ENCODE measurements at regions not wholly inside any gene's neighbourhood (a gene's known extent, or its start where the extent isn't known, plus 50 kb on each side); places are given as distances from the start of the nearest gene placed in this dataset.
"Not testable (repeated sequence)": the region's sequence is repeated elsewhere in the genome, so short reads cannot be mapped to it uniquely, and the experiment has no call there.

- H3K9me3 ChIP-seq (ENCODE audit: low read depth, low read length, poor library complexity, severe bottlenecking); H3K27me3 ChIP-seq (replicated peaks; ENCODE audit: insufficient read depth, low read depth, low read length, poor library complexity); H3K27ac ChIP-seq (ENCODE audit: low read depth, low read length, poor library complexity, severe bottlenecking); CTCF ChIA-PET; BruUV-seq (replicated peaks); H3K4me1 ChIP-seq (ENCODE audit: insufficient read depth, low read length, poor library complexity, severe bottlenecking); H3K36me3 ChIP-seq (ENCODE audit: insufficient read depth, low read length, poor library complexity, severe bottlenecking); DNase-seq (ENCODE audit: low spot score); intact Hi-C loops (cut with micrococcal nuclease; ENCODE audit: unreplicated experiment); POLR2A ChIA-PET (ENCODE audit: low non-redundant PET); H3K4me3 ChIP-seq (ENCODE audit: low read depth, low read length, poor library complexity, severe bottlenecking): not testable (repeated sequence)
These were observed 88.7 kb downstream of the POTEG start for GRCh38 chr14:19345298-19345911.

- DNase-seq (ENCODE audit: low spot score); H3K27ac ChIP-seq (ENCODE audit: low read depth, low read length, poor library complexity, severe bottlenecking); intact Hi-C loops (cut with micrococcal nuclease; ENCODE audit: unreplicated experiment); H3K9me3 ChIP-seq (ENCODE audit: low read depth, low read length, poor library complexity, severe bottlenecking); H3K4me3 ChIP-seq (ENCODE audit: low read depth, low read length, poor library complexity, severe bottlenecking); H3K36me3 ChIP-seq (ENCODE audit: insufficient read depth, low read length, poor library complexity, severe bottlenecking); H3K4me1 ChIP-seq (ENCODE audit: insufficient read depth, low read length, poor library complexity, severe bottlenecking); POLR2A ChIA-PET (ENCODE audit: low non-redundant PET); CTCF ChIA-PET; BruUV-seq (replicated peaks); H3K27me3 ChIP-seq (replicated peaks; ENCODE audit: insufficient read depth, low read depth, low read length, poor library complexity): not testable (repeated sequence)
These were observed 88.1 kb downstream of the POTEG start for GRCh38 chr14:19346074-19346480.

GRCh38 chr14:19346636-19347035 is 87.5 kb downstream of the POTEG start:
- H3K4me1 ChIP-seq (ENCODE audit: insufficient read depth, low read length, poor library complexity, severe bottlenecking); H3K27me3 ChIP-seq (replicated peaks; ENCODE audit: insufficient read depth, low read depth, low read length, poor library complexity); CTCF ChIA-PET; DNase-seq (ENCODE audit: low spot score); H3K9me3 ChIP-seq (ENCODE audit: low read depth, low read length, poor library complexity, severe bottlenecking); BruUV-seq (replicated peaks); H3K4me3 ChIP-seq (ENCODE audit: low read depth, low read length, poor library complexity, severe bottlenecking); H3K36me3 ChIP-seq (ENCODE audit: insufficient read depth, low read length, poor library complexity, severe bottlenecking); POLR2A ChIA-PET (ENCODE audit: low non-redundant PET); H3K27ac ChIP-seq (ENCODE audit: low read depth, low read length, poor library complexity, severe bottlenecking); intact Hi-C loops (cut with micrococcal nuclease; ENCODE audit: unreplicated experiment): not testable (repeated sequence)

GRCh38 chr14:19347112-19347511 is 87.0 kb downstream of the POTEG start:
- H3K4me1 ChIP-seq (ENCODE audit: insufficient read depth, low read length, poor library complexity, severe bottlenecking); CTCF ChIA-PET; BruUV-seq (replicated peaks); H3K27ac ChIP-seq (ENCODE audit: low read depth, low read length, poor library complexity, severe bottlenecking); H3K27me3 ChIP-seq (replicated peaks; ENCODE audit: insufficient read depth, low read depth, low read length, poor library complexity); intact Hi-C loops (cut with micrococcal nuclease; ENCODE audit: unreplicated experiment); DNase-seq (ENCODE audit: low spot score); H3K4me3 ChIP-seq (ENCODE audit: low read depth, low read length, poor library complexity, severe bottlenecking); POLR2A ChIA-PET (ENCODE audit: low non-redundant PET); H3K36me3 ChIP-seq (ENCODE audit: insufficient read depth, low read length, poor library complexity, severe bottlenecking); H3K9me3 ChIP-seq (ENCODE audit: low read depth, low read length, poor library complexity, severe bottlenecking): not testable (repeated sequence)

Measured in A673 (cell line).